Endothelial cell of umbilical vein (primary cell): ENCODE measurements at regions not wholly inside any gene's neighbourhood (a gene's known extent, or its start where the extent isn't known, plus 50 kb on each side); places are given as distances from the start of the nearest gene placed in this dataset.

Experiments used
- BruUV-seq: library from RNA; stranded (reverse); fragments of 400-500 nt; replicated peaks from 2 replicates; lab custom pipeline; 2021; lab: Mats Ljungman, UMichigan
- CTCF ChIA-PET: fragments of 300-600, 350-600 bp; sonication (Branson Sonifier 250); formaldehyde crosslinking; loops from one replicate; lab custom pipeline; 2021; ENCODE audit warnings: antibody characterized with exemption, inconsistent platforms; lab: Charles Lee
- POLR2A ChIA-PET: fragments of 300-600, 350-600 bp; sonication (Branson Sonifier 250); formaldehyde crosslinking; loops from one replicate; lab custom pipeline; 2021; ENCODE audit warnings: antibody characterized with exemption, inconsistent platforms; lab: Charles Lee
- DNase-seq: peaks from one replicate; pipeline ENCODE4 v3.0.0-alpha.2; 2011; ENCODE audit warnings: low read depth, low spot score
- FAIRE-seq: peaks from 2 replicates; lab custom pipeline; 2011; peaks lifted over from hg19 to GRCh38; lab: Jason Lieb, UNC
- H2AFZ ChIP-seq: 2 replicates; pipeline ENCODE4 v1.6.0; 2012; ENCODE audit warnings: low read depth, low read length, control low read depth, inconsistent platforms
- H3K27ac ChIP-seq: 2 replicates; pipeline ENCODE4 v1.5.1; 2011; ENCODE audit warnings: low read depth, mild to moderate bottlenecking, control low read depth, low read length, moderate library complexity; ENCODE audit not compliant: insufficient read depth
- H3K27me3 ChIP-seq, 2 experiments: 2 replicates each; pipeline versions ENCODE4 v1.6.0 to v1.6.1; 2011; ENCODE audit warnings: low read length in 2 of 2, mixed read lengths in 1 of 2; ENCODE audit not compliant: control insufficient read depth in 2 of 2, insufficient read depth in 2 of 2
- H3K36me3 ChIP-seq, 2 experiments: 2 replicates in 1 of 2; 3 replicates in 1 of 2; pipeline ENCODE4 v1.5.1; 2011; ENCODE audit warnings: low read length in 2 of 2, mild to moderate bottlenecking in 1 of 2, moderate library complexity in 1 of 2; ENCODE audit not compliant: control insufficient read depth in 2 of 2, insufficient read depth in 2 of 2; ENCODE audit errors: extremely low read depth in 1 of 2
- H3K4me1 ChIP-seq: 3 replicates; pipeline ENCODE4 v1.5.1; 2011; ENCODE audit warnings: mild to moderate bottlenecking, low read length; ENCODE audit not compliant: control insufficient read depth, insufficient read depth; ENCODE audit errors: extremely low read depth
- H3K4me2 ChIP-seq: 2 replicates; pipeline ENCODE4 v1.6.1; 2011; ENCODE audit warnings: low read length, control low read depth, mixed read lengths; ENCODE audit not compliant: insufficient read depth
- H3K4me3 ChIP-seq, 3 experiments: fragments of 200-600 bp in 1 of 3; sonication (generic), shearing (Covaris generic) in 1 of 3; replicated peaks in 1 of 3; 2 replicates each; pipeline ENCODE4 v1.5.1; 2011 to 2016; ENCODE audit warnings: control low read depth in 3 of 3, low read length in 3 of 3, mild to moderate bottlenecking in 2 of 3, inconsistent platforms in 1 of 3, low read depth in 1 of 3, moderate library complexity in 1 of 3; ENCODE audit not compliant: insufficient read depth in 1 of 3
- H3K79me2 ChIP-seq: 2 replicates; pipeline ENCODE4 v1.6.0; 2012; ENCODE audit warnings: low read length, inconsistent platforms; ENCODE audit not compliant: control insufficient read depth, insufficient read depth
- H3K9ac ChIP-seq: replicated peaks from 2 replicates; pipeline ENCODE3; 2011; ENCODE audit warnings: low read length, control low read depth; ENCODE audit not compliant: insufficient read depth; ENCODE audit errors: extremely low read depth
- H3K9me1 ChIP-seq: replicated peaks from 3 replicates; pipeline ENCODE4 v1.6.0; 2011; ENCODE audit warnings: mild to moderate bottlenecking, low read length; ENCODE audit not compliant: control insufficient read depth, insufficient read depth; ENCODE audit errors: extremely low read depth
- H3K9me3 ChIP-seq: replicated peaks from 2 replicates; pipeline ENCODE4 v1.5.1; 2012; ENCODE audit warnings: low read length, inconsistent platforms; ENCODE audit not compliant: control insufficient read depth, insufficient read depth
- H4K20me1 ChIP-seq: replicated peaks from 2 replicates; pipeline ENCODE3; 2011; ENCODE audit warnings: mild to moderate bottlenecking, low read length; ENCODE audit not compliant: control insufficient read depth, insufficient read depth; ENCODE audit errors: extremely low read depth
- EZH2 ChIP-seq: IDR thresholded peaks from 2 replicates; pipeline ENCODE4 v1.6.1; 2012; ENCODE audit warnings: borderline replicate concordance, low read depth, mild to moderate bottlenecking, moderate library complexity, low read length, inconsistent platforms; ENCODE audit not compliant: severe bottlenecking
- FOS ChIP-seq: IDR thresholded peaks from 2 replicates; pipeline ENCODE4 v1.6.1; 2011; ENCODE audit warnings: mild to moderate bottlenecking, low read length, moderate library complexity, borderline replicate concordance; ENCODE audit not compliant: insufficient read depth
- GATA2 ChIP-seq: IDR thresholded peaks from 2 replicates; pipeline ENCODE4 v1.7.0; 2011; ENCODE audit warnings: low read depth, mild to moderate bottlenecking, moderate library complexity, mixed read lengths, low read length; ENCODE audit not compliant: insufficient read length, insufficient read depth
- JUN ChIP-seq: IDR thresholded peaks from 2 replicates; pipeline ENCODE4 v1.6.1; 2011; ENCODE audit warnings: borderline replicate concordance, low read depth; ENCODE audit not compliant: insufficient read length, insufficient read depth
- MYC ChIP-seq: IDR thresholded peaks from one replicate; pipeline ENCODE4 v1.6.1; 2011; ENCODE audit warnings: mild to moderate bottlenecking, low read depth, low read length
- POLR2A ChIP-seq: IDR thresholded peaks from 2 replicates; pipeline ENCODE4 v1.6.1; 2012; ENCODE audit warnings: low read depth, mild to moderate bottlenecking, control low read depth, low read length
- POLR2AphosphoS5 ChIP-seq: IDR thresholded peaks from 2 replicates; pipeline ENCODE4 v1.6.1; 2012; ENCODE audit warnings: low read depth, mild to moderate bottlenecking, control low read depth, low read length, moderate library complexity; ENCODE audit not compliant: insufficient read depth
- dilution Hi-C: fragments of 300-500 bp; cut with MboI; formaldehyde crosslinking; loops from one replicate; pipeline ENCODE4 v1.15.0; 2019; ENCODE audit warnings: low sequenced_read_pairs; ENCODE audit not compliant: extremely low pct_ligation_motif_present
- intact Hi-C: fragments of 100-400 bp; cut with micrococcal nuclease; formaldehyde crosslinking; loops from one replicate; pipeline ENCODE4 v1.10.0; 2022
- TF ChIP-seq, protein P1 (sequence below), 2 donors: IDR thresholded peaks; 1 replicate in 1 of 2; 2 replicates in 1 of 2; pipeline ENCODE4 v1.5.1; 2011; ENCODE audit warnings: low read length in 2 of 2, mild to moderate bottlenecking in 2 of 2, moderate library complexity in 2 of 2, control low read depth in 1 of 2, inconsistent platforms in 1 of 2, low read depth in 1 of 2; ENCODE audit not compliant: insufficient read depth in 1 of 2; ENCODE audit errors: extremely low read depth in 1 of 2

- Histone ChIP-seq H3K36me3 (no peaks in the 10 kb centered on the region), H3K9me1 (no peaks in the 10 kb centered on the region), H3K4me2 (no peak overlapping the region), H3K79me2 (no peaks in the 10 kb centered on the region), H3K27ac (no peak overlapping the region), H4K20me1 (no peaks in the 10 kb centered on the region), H3K9me3 (no peaks in the 10 kb centered on the region), H3K4me1 (no peaks in the 10 kb centered on the region), H3K4me3 (no peak overlapping the region), H2AFZ (no peak overlapping the region), H3K9ac (no peak overlapping the region), H3K27me3 (peaks cover 2% of the 10 kb centered on the region in 2 experiments)
- DNase-seq (no peak), FAIRE-seq (no peak)
- intact Hi-C loops: no loop called here
- ChIA-PET CTCF (interaction anchor here (0.6 to 0.9 kb wide), 2 partner anchors 84 to 442 kb away, joined by 3 read pairs; no protein-coding TSS in a partner anchor), POLR2A (no interaction called here)
- BruUV-seq: no TSS peak
- TF ChIP-seq GATA2 (no peak), EZH2 (no peak), POLR2AphosphoS5 (no peak)
- TF ChIP-seq, protein P1, sequence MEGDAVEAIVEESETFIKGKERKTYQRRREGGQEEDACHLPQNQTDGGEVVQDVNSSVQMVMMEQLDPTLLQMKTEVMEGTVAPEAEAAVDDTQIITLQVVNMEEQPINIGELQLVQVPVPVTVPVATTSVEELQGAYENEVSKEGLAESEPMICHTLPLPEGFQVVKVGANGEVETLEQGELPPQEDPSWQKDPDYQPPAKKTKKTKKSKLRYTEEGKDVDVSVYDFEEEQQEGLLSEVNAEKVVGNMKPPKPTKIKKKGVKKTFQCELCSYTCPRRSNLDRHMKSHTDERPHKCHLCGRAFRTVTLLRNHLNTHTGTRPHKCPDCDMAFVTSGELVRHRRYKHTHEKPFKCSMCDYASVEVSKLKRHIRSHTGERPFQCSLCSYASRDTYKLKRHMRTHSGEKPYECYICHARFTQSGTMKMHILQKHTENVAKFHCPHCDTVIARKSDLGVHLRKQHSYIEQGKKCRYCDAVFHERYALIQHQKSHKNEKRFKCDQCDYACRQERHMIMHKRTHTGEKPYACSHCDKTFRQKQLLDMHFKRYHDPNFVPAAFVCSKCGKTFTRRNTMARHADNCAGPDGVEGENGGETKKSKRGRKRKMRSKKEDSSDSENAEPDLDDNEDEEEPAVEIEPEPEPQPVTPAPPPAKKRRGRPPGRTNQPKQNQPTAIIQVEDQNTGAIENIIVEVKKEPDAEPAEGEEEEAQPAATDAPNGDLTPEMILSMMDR (IDR thresholded peaks at IDR 0.05; ENCODE audit: extremely low read depth in 1 of 2, insufficient read depth in 1 of 2, low read depth in 1 of 2, low read length in 2 of 2): no peak
- dilution Hi-C loops: no loop called here
Measured at GRCh38 chr4:159460371-159460770, 357.5 kb downstream of the RAPGEF2 start.

DNA sequence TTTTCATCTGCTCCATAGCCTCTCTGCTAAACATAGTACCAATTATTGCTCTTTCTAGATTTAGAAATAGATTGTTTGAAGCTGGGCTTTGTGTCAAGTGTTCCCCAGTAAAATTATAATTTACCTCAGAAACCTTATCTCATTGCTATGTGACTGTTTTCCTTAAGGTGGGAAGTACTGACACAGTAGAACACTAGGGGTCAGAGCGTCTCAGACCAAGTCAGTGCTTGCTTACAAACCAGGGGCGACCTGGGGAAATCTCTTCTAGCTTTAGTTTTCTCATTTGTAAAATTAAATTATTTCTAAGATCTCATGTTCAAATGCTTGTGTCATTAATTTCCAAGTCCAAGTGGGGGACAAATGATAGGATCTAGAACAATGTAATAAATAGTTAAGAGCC lies 360.4 kb downstream of the RAPGEF2 start:
- Histone ChIP-seq H3K4me3 (no peak overlapping the region), H2AFZ (no peak overlapping the region), H4K20me1 (no peaks in the 10 kb centered on the region), H3K27ac (no peak overlapping the region), H3K79me2 (no peaks in the 10 kb centered on the region), H3K36me3 (no peaks in the 10 kb centered on the region), H3K9ac (no peak overlapping the region), H3K9me3 (no peaks in the 10 kb centered on the region), H3K27me3 (peaks cover 2% of the 10 kb centered on the region in 2 experiments), H3K4me2 (no peak overlapping the region), H3K4me1 (no peaks in the 10 kb centered on the region), H3K9me1 (no peaks in the 10 kb centered on the region)
- no peak for DNase-seq
- POLR2A ChIA-PET: no interaction called here
- dilution Hi-C loops: no loop called here
- no TSS peak for BruUV-seq
- TF ChIP-seq FOS: no peak
- no peak for TF ChIP-seq JUN
- TF ChIP-seq, protein P1 (IDR thresholded peaks at IDR 0.05; ENCODE audit: extremely low read depth in 1 of 2, insufficient read depth in 1 of 2, low read depth in 1 of 2, low read length in 2 of 2): no peak
- TF ChIP-seq POLR2AphosphoS5: no peak
- no peak for TF ChIP-seq EZH2
- no peak for TF ChIP-seq GATA2
- no peak for TF ChIP-seq MYC
- no peak for TF ChIP-seq POLR2A
- FAIRE-seq: no peak
- intact Hi-C loops: no loop called here
- CTCF ChIA-PET: interaction anchor here (2.0 kb wide), 1 partner anchor 8 kb away, joined by 4 read pairs; no protein-coding TSS in a partner anchor
